G401 (cell line): ENCODE measurements at regions not wholly inside any gene's neighbourhood (a gene's known extent, or its start where the extent isn't known, plus 50 kb on each side); places are given as distances from the start of the nearest gene placed in this dataset.
"Not testable (repeated sequence)": the region's sequence is repeated elsewhere in the genome, so short reads cannot be mapped to it uniquely, and the experiment has no call there.

ENCODE experiments used
- DNase-seq: peaks from one replicate; pipeline ENCODE4 v3.0.0-alpha.2; 2015; ENCODE audit warnings: low spot score
- in situ Hi-C: cut with HindIII; loops from 2 replicates; pipeline ENCODE4 v1.10.0; 2016; ENCODE audit warnings: low sequenced_read_pairs, mixed read lengths

DNA sequence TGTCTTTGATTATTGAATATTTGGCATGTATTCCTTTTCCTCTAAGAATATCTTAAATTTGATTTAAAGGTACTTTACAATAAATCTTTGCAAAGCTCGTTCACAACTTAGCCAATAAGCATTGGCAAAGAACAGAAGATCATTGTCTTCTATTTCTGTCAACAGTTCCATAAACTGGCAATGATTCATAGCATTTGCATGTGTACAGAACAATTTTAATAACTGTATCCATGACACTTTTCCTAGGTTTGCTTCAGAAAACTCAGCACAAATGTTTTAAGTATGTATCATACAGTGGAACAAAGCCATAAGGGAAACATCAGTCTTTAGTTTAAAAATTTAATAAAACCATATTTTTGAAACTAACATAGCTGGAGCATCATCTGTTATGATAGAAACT is 462.7 kb upstream of the RPS6KA3 start:
- in situ Hi-C loops, result no loop called here
- no peak for DNase-seq

DNA sequence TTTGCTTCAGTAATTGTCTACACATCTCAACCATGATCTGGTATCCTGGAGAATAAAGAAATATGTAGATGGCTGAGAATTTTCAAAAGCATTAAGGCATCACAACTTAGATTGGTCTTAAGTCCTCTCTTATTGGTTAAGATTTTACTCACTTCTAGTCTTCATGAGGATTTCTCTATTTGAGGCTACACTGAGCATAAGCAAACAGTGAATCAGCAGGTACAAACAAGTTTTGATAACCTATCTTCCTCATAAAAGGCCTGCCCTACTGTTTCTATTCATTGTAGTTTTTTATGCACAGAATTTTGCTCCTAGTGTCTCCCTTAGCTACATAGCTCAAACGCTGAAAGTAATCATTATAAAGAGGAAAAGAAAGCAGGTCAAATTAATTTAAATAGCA is 460.7 kb upstream of the RPS6KA3 start:
- in situ Hi-C loops, result no loop called here

DNA sequence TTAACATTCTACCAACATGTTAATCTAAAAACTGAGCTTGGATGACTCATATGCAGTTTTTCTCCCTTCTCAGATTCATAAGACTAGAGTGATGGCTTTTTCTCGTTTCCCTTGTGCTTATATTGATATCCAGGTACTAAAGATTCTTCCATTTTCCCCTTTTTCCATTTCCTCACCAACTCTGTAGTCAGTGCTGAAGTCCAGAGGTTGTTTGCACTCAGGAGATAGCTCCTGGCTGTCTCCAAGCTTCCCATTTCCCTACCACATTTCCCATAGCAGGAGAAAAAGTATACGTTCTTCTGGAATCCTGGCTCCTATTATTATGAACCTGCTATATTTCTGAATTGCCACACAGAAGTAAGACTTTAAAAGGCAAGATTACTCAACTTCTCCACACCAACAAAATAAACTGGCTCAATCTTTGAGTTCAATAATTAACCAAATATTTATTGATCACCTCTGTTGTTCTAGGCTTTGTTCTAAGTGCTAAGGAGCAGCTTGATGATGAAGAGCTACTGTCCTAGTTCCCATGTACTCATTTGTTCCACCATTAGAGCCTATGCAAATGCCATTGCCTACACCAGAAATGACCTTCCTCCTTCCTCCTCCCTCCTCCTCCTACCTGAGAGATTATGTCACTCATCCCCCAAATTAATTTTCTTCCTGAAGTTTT is 454.4 kb upstream of the RPS6KA3 start:
- no peak for DNase-seq
- in situ Hi-C loops, result no loop called here

More for the DNA sequence above, 460.7 kb upstream of the RPS6KA3 start:
- DNase-seq, result no peak

DNA sequence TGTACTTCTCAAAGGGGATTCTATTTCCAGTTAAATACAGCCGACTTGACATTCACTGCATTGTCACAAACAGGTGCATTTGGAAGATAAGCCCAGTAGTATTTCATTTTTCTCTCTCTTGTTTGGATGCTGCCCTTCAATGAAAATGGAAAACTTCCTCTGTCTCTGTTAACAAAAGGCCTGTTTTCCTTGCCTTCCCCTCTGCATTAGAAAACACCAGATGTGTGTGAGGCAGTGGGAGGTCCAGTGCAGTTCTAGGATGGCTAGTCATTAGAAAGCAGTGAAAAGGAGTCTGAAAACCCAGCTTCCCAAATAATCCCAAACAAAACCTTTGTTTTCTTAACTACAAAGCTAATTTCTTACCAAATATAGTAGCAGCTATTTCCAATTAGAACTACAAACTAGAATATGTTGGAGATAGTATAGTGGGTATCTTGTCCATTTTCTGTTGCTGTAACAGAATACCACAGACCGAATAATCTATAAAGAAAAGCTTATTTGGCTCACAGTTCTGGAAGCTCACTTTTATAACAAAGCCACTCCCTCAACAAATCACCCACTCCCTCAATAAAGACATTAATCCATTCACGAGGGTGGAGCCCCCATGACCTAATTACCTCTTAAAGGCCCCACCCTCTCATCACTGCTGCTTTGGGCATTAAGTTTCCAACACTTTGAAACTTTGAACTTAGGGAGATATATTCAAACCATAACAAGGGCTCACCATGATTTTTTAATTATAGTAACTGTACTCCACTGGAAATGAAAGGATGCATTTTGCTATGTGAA is 452.1 kb upstream of the RPS6KA3 start:
- no peak for DNase-seq
- in situ Hi-C loops, result no loop called here

DNA sequence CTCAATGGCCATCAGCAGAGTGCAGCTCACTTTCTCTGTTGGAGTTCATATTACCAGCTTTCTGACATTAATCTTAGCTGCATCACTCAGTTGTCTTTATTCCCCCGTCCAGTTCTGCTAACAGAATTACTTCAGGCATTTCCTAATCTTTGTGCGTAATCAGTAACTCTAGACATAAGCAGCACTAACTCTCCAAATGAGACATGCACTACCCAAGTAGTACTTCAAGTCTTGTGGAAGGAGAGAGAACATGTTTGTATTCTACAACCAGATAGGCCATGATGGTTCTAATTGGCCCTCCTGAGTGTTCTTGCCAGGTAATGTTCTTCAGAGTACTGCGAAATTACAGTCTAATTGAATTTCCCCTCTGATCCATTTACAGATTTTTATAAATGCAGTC is 448.5 kb upstream of the RPS6KA3 start:
- no peak for DNase-seq
- in situ Hi-C loops, result no loop called here

DNA sequence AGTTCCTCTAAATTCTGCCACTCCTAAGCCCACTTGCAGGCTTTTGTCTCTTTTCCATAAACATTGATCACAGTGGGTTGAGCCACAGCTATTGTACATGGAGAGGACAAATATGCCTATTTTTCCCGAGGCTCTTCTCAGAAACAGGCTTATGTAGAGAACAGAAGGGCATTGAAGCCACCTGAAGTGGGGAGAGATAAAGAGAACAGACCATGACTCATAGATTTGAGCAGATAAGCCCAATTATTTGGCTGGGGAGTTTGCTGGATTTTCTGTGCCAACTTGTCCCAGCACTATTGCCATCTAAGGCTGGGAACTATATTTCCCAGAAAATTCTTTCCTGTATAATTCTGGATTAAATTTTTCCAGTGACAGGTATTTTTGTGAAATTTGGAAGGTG is 446.1 kb upstream of the RPS6KA3 start:
- in situ Hi-C loops, result no loop called here

DNA sequence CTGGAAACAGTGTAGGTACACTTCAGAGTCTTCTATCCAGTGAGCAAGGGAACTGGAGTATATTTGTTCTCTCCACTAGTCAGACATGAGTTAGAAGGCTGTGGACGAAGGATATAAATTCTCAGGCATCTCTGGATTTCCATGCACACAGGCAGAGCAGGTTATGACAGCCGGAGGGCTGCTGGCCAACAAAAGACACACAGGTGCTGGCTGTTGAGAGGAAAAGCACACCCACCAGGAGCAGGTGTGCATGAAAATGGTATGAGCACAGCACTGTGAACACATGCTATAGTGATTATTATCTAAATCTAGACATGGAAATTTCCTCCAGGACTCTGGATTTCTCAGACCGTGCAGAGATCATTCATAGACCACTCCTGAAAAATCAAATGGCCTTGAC is 444.7 kb upstream of the RPS6KA3 start:
- in situ Hi-C loops, result no loop called here
- peak; percentile 78 for DNase-seq

More for the DNA sequence above, 446.1 kb upstream of the RPS6KA3 start:
- peak; percentile 53 for DNase-seq

DNA sequence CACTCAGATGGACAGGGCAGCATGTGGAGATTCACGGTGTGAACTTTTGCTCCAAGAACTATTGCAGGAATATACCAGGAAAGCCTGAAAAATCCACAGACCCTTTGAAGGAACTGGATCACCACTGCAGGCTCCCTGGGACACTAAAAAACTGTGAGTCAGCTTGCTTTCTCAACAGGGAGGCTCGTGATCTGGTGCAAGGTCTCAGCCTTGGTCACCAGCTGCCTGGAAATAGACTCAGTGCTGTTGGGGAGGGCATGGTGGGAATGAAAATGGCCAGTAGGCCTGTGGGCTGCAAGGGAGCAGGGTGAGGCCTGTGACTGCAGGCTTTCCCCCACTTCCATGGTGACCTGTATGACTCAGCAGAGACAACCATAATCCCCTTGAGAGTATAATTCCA is 426.4 kb upstream of the RPS6KA3 start:
- in situ Hi-C loops, result no loop called here
- no peak for DNase-seq

DNA sequence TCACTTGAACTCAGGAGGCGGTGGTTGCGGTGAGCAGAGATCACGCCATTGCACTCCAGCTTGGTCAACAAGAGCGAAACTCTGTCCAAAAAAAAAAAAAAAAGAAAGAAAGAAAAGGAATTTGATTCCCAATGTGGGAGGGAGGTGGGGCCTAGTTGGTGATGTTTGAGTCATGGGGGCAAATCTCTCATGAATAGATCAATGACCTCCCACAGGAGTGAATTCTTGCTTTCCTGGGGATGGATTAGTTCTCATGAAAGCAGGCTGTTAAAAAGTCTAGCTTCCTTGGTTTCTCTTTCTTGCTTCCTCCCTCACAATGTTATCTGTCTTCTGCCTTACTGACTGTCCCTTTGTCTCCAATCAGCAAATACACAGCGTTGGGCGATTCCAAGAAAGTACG is 419.5 kb upstream of the RPS6KA3 start:
- DNase-seq, result no peak
- in situ Hi-C loops, result no loop called here

DNA sequence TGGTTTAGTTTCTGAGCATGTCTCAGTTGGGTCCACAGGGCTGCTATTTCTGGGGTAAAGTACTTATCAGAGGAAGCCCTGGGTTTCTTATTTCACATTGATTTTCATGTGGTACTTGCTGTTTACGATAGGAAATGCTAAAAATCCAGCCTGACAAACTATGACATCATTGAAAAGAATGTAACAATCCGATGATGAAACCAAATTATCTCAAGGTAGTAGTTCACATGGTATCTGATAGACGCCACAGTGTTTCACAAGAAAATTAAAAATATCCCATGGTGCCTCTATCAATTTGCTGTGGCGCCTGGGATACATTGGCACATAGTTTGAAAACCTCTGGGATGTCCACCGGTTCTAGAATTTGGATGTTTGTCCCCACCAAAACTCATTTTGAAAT is 418.9 kb upstream of the RPS6KA3 start:
- in situ Hi-C loops, result no loop called here
- DNase-seq, result no peak

DNA sequence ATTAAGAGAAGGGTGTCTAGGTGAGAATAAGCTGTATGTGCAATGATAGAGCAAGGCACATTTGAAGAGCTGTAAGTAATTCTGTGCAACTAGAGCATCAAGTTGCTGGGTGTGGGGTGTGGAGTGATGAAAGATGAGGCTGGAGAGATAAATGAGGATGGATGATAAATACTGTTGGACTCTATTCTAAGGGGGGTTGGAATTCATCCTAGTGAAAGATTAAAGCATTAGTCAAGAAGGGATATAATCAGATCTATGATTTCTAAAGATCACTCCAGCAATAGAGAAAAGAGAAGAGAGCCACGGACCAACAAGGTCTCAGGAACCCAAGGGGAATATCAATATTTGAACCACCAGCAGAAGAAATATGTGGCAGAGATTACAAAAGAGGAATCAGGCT is 415.0 kb upstream of the RPS6KA3 start:
- in situ Hi-C loops, result no loop called here
- DNase-seq, result no peak

DNA sequence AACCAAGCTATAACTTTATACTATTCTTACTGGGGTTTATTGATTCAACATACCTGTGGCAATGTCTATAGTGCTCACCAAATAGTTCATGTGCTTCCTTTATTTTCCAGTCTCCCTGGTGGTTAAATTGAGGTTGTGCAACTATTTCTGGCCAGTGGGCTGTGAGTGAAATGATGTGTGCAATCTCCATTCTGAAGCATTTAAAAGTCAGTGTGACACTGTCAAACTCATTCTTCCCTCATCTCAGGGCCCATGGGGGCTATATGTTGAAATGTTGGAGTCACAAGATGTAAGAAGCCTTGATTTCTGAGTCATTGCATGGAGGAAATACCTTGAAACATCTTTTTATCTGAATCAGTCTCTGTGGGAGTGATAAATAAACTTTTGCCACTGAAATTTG is 414.3 kb upstream of the RPS6KA3 start:
- in situ Hi-C loops, result no loop called here
- DNase-seq, result no peak

DNA sequence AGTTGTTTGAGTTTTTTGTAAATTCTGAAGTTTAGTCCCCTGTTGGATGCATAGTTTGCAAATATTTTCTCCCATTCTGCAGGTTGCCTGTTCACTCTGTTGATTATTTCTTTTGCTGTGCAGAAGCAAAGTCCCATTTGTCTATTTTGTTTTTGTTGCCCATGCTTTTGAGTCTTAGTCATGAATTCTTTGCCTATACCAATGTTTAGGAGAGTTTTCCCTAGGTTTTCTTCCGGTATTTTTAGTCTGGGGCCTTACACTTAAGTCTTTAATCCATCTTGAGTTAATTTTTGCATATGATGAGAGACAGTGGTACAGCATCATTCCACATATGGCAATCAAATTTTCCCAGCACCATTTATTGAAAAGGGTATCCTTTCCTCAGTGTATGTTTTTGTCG is 405.8 kb upstream of the RPS6KA3 start:
- no peak for DNase-seq
- in situ Hi-C loops, result no loop called here

DNA sequence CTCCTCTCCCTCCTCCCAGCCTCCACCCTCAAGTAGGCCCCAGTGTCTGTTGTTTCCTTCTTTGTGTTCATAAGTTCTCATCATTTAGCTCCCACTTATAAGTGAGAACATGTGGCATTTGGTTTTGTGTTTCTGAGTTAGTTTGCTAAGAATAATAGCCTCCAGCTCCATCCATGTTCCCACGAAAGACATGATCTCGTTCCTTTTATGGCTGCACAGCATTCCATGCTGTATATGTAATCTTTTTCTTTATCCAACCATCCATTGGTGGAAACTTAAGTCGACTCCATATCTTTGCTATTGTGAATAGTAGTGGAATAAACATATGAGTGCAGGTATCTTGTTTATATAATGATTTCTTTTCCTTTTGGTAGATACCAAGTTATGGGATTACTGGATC is 405.0 kb upstream of the RPS6KA3 start:
- in situ Hi-C loops, DNase-seq: not testable (repeated sequence)

DNA sequence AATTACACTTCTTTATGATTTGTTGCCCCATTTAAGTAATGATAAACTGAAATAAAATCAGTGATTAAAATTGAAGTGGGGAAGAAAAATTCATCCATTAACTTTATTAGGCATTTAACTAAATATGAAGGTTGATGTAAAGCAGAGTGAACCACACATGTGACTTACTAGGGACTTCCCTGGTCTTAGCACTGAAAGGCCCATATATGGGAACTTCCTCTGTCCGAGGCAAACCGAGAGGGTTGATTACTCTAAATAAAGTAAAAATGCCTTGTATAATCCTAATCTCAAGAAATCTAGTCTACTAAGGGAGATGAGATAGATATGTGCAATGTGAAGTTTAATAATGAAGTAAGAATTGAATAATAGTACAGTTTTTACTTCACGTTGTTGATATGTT is 403.9 kb upstream of the RPS6KA3 start:
- in situ Hi-C loops, result no loop called here

DNA sequence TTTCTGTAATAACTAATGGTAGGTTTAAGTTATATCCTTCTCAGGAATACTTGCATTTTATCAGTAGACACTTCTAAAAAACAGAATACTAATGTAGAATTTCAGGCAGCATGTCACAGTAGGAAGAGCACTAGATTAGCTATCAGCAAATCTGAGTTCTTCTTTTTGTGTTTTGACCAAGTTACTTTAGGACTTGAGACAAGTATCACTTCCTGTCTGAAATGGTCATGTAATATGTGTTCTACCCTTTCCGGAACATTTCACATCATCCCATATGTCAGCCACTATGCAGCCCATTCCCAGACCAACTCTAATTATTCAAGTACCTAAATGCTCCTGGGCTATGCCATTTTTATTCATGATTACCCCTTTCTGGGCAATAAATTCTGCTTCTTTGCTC is 401.8 kb upstream of the RPS6KA3 start:
- no peak for DNase-seq
- in situ Hi-C loops, result no loop called here

More for the DNA sequence above, 403.9 kb upstream of the RPS6KA3 start:
- DNase-seq, result no peak

DNA sequence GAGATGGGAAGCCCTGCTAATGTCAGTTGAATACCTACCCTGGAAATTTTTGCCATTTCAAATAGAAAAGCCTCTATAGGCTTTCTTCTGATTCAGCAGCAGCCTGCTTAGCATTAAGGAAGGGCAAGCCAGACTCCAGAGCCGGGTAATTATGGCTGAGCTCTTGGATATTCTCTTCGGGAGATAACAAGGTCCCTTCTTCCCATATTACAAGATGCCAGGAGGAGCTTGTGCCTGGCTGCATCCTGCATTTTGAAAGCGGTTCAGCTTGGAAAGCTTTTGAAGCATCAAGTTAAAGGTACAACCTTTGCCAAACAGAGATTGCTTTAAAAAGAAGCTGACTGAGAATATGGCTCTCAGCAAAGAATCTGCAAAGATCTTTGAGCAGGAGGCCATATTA is 399.6 kb upstream of the RPS6KA3 start:
- in situ Hi-C loops, result no loop called here
- peak; percentile 62 for DNase-seq

DNA sequence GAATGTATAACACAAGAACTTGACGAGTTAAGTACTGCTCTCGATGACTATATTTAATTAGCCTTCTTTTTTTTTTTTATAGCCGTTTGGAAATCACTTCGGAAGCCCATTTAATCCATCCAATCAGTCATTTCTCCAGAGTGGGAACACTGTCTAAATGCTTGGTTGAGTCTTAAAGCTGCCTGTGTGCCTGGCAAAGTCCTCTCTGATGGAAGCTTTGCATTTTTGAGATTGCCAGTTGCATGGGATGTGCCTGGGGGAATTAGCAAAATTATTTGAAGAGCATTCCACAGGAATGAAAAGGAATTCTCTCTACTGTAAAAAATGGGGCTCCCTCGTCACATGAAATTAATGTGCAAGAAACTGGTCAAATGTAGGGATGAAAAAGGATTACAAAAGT is 398.8 kb upstream of the RPS6KA3 start:
- in situ Hi-C loops, result no loop called here
- peak; percentile 51 for DNase-seq

DNA sequence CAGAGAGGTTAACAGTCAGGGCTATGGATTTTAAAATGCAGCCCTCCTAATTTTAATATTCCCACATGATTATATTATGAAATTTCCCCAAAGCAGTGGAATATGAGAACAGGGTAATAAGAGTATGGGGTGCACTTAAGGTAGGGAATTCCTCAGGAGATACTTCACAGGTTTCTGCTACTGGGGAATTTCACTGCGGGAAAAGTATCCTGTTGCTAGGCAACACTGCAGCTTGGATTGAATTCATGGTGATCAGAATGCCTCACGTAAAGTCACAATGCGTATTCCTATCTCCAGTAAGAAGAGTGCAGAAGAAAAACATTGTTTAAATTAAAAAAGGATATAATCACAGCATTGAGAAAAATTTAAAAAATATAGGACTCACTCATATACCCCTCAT is 398.1 kb upstream of the RPS6KA3 start:
- in situ Hi-C loops, result no loop called here
- DNase-seq, result peak; percentile 82

DNA sequence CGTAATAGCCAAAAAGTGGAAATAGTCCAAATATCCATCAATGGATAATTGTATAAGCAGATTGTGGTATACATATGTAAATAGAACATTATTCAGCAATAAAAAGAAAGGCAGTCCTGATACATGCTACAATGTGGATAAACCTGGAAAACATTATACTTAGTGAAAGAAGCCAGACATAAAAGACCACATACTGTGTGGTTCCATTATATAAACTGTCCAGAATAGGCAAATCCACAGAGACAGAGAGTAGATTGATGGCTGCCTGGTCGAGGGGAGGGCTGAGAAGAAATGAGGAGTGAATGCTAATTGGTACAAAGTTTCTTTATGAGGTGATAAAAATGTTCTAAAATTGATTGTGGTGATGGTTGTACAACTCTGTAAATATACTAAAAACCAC is 397.4 kb upstream of the RPS6KA3 start:
- in situ Hi-C loops, result no loop called here
- no peak for DNase-seq

DNA sequence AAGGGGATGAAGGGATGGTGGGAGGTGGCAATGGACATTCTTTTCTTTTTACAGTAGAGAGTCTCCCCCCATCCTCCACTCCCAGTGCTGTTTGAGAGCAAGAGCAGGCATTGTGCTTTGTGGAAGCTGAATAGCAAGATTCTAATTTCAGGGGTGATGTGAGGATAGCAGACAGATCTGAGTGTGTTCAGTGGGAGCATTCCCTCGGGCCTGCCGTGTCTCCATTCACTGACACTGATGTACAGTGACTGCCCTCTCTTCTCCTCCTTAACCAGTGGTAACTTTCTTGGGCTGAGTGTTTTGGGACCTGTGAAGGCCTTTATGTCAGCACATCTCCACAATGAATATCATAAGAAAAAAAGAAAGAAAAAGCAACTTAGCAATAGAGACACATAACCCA is 396.6 kb upstream of the RPS6KA3 start:
- in situ Hi-C loops, result no loop called here
- DNase-seq, result peak; percentile 23
